HEK293T (cell line): ENCODE measurements at regions not wholly inside any gene's neighbourhood (a gene's known extent, or its start where the extent isn't known, plus 50 kb on each side); places are given as distances from the start of the nearest gene placed in this dataset.

Experiments used
- ELF4 ChIP-seq: fragments of 450-650 bp; IDR thresholded peaks from 2 replicates; pipeline ENCODE4 v1.6.1; 2017; ENCODE audit warnings: antibody characterized with exemption
- FOXM1 ChIP-seq: fragments of 450-650 bp; IDR thresholded peaks from 2 replicates; pipeline ENCODE4 v1.6.1; 2017; ENCODE audit warnings: mild to moderate bottlenecking, borderline replicate concordance
- NFRKB ChIP-seq: fragments of 450-650 bp; IDR thresholded peaks from 2 replicates; pipeline ENCODE4 v1.6.1; 2016; ENCODE audit warnings: mild to moderate bottlenecking, moderate library complexity
- PKNOX1 ChIP-seq: fragments of 450-650 bp; IDR thresholded peaks from 2 replicates; pipeline ENCODE4 v1.6.1; 2016
- SP1 ChIP-seq: fragments of 450-650 bp; IDR thresholded peaks from 2 replicates; pipeline ENCODE4 v1.6.1; 2017
- TARDBP ChIP-seq: fragments of 450-650 bp; IDR thresholded peaks from 2 replicates; pipeline ENCODE4 v1.6.1; 2016

GRCh38 chr15:62766599-62766998 is 275.9 kb upstream of the TPM1 start:
- TF ChIP-seq NFRKB (no peak), SP1 (no peak), PKNOX1 (no peak), TARDBP (no peak), ELF4 (no peak), FOXM1 (no peak)
